Uterus (tissue), 2 donors: ENCODE measurements at regions not wholly inside any gene's neighbourhood (a gene's known extent, or its start where the extent isn't known, plus 50 kb on each side); places are given as distances from the start of the nearest gene placed in this dataset.

Source experiments
- POLR2A ChIP-seq, 2 donors: fragments of 450-650 bp; IDR thresholded peaks; one replicate each; pipeline ENCODE4 v1.6.1; 2016; ENCODE audit warnings: antibody characterized with exemption in 2 of 2, mild to moderate bottlenecking in 1 of 2, moderate library complexity in 1 of 2
- TF ChIP-seq, protein P1 (sequence below), 4 experiments: fragments of 200-600 bp in 2 of 4; fragments of 450-650 bp in 2 of 4; sonication (generic) in 2 of 4; IDR thresholded peaks; one replicate each; pipeline ENCODE4 v1.5.1; 2016 to 2019; ENCODE audit warnings: antibody characterized with exemption in 4 of 4, mild to moderate bottlenecking in 2 of 4, moderate library complexity in 1 of 4

DNA sequence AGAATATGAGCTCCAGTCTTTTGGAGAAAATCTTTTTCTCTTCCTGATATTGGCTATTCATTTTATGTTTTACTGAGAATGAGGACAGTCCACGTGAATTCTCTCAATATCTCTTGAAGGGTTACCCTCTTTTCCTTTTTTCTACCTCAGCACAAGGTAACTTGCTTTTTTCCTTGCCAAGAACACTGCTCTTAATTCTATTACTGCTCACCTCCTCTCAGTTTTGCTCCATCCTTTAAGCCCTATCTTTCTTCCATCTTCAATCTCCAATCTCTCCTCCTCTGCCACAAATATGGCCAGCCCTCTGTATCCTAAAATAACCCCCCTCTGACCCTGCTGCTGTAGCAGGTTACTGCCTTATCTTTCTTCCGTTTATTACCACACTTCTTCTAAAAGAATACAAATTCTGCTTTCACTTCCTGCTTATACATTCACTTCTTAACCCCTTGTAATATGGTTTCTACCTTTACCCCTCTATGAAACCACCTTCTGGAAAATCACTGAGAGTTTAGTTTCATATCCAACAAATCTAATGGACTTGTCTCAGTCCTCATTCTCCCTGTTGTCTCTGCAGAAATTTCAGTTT lies 89.0 kb downstream of the NFKBIZ start:
- TF ChIP-seq, protein P1, sequence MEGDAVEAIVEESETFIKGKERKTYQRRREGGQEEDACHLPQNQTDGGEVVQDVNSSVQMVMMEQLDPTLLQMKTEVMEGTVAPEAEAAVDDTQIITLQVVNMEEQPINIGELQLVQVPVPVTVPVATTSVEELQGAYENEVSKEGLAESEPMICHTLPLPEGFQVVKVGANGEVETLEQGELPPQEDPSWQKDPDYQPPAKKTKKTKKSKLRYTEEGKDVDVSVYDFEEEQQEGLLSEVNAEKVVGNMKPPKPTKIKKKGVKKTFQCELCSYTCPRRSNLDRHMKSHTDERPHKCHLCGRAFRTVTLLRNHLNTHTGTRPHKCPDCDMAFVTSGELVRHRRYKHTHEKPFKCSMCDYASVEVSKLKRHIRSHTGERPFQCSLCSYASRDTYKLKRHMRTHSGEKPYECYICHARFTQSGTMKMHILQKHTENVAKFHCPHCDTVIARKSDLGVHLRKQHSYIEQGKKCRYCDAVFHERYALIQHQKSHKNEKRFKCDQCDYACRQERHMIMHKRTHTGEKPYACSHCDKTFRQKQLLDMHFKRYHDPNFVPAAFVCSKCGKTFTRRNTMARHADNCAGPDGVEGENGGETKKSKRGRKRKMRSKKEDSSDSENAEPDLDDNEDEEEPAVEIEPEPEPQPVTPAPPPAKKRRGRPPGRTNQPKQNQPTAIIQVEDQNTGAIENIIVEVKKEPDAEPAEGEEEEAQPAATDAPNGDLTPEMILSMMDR (IDR thresholded peaks at IDR 0.05) = no peak
- TF ChIP-seq POLR2A (IDR thresholded peaks at IDR 0.05) = no peak
